Medulla oblongata (tissue), 1 donor: ENCODE measurements at regions not wholly inside any gene's neighbourhood (a gene's known extent, or its start where the extent isn't known, plus 50 kb on each side); places are given as distances from the start of the nearest gene placed in this dataset.

Source experiments
- DNase-seq: peaks from one replicate; pipeline ENCODE4 v3.0.0-alpha.2; 2015; ENCODE audit errors: extremely low spot score

- DNase-seq = no peak
These were observed 688.4 kb downstream of the REEP3 start for GRCh38 chr10:64209561-64209960.

- DNase-seq = no peak
These were observed 689.0 kb downstream of the REEP3 start for GRCh38 chr10:64210211-64210610.

GRCh38 chr10:64211466-64211865 is 690.3 kb downstream of the REEP3 start:
- no peak for DNase-seq

- no peak for DNase-seq
These were observed 693.9 kb downstream of the REEP3 start for GRCh38 chr10:64215088-64215487.

- no peak for DNase-seq
These were observed 698.2 kb downstream of the REEP3 start for GRCh38 chr10:64219271-64220025.

GRCh38 chr10:64234489-64234888 is 713.3 kb downstream of the REEP3 start:
- DNase-seq = no peak

- DNase-seq = no peak
These were observed 736.5 kb downstream of the REEP3 start for GRCh38 chr10:64257704-64258103.

GRCh38 chr10:64261092-64261491 is 739.9 kb downstream of the REEP3 start:
- DNase-seq = no peak

- no peak for DNase-seq
These were observed 740.5 kb downstream of the REEP3 start for GRCh38 chr10:64261676-64262075.

- DNase-seq = no peak
These were observed 744.8 kb downstream of the REEP3 start for GRCh38 chr10:64265961-64266360.

GRCh38 chr10:64271508-64271907 is 750.3 kb downstream of the REEP3 start:
- DNase-seq = no peak

- DNase-seq = no peak
These were observed 750.8 kb downstream of the REEP3 start for GRCh38 chr10:64271983-64272382.

GRCh38 chr10:64275001-64275400 is 753.8 kb downstream of the REEP3 start:
- no peak for DNase-seq

- no peak for DNase-seq
These were observed 754.6 kb downstream of the REEP3 start for GRCh38 chr10:64275774-64276173.

GRCh38 chr10:64277536-64277935 is 756.3 kb downstream of the REEP3 start:
- peak; percentile 66 for DNase-seq

- peak; percentile 50 for DNase-seq
These were observed 762.4 kb downstream of the REEP3 start for GRCh38 chr10:64283621-64284020.

GRCh38 chr10:64286533-64286932 is 765.3 kb downstream of the REEP3 start:
- DNase-seq = peak; percentile 63

- DNase-seq = peak; percentile 79
These were observed 767.2 kb downstream of the REEP3 start for GRCh38 chr10:64288404-64288803.

- DNase-seq = no peak
These were observed 782.4 kb downstream of the REEP3 start for GRCh38 chr10:64303566-64303965.

GRCh38 chr10:64306729-64307327 is 785.6 kb downstream of the REEP3 start:
- DNase-seq = no peak

- no peak for DNase-seq
These were observed 791.7 kb downstream of the REEP3 start for GRCh38 chr10:64312876-64313275.

- no peak for DNase-seq
These were observed 792.8 kb downstream of the REEP3 start for GRCh38 chr10:64313967-64314366.

GRCh38 chr10:64316416-64316815 is 795.2 kb downstream of the REEP3 start:
- no peak for DNase-seq

GRCh38 chr10:64316833-64317232 is 795.6 kb downstream of the REEP3 start:
- no peak for DNase-seq
